DOHH2 (cell line): ENCODE measurements at regions not wholly inside any gene's neighbourhood (a gene's known extent, or its start where the extent isn't known, plus 50 kb on each side); places are given as distances from the start of the nearest gene placed in this dataset.

ENCODE experiments used
- H3F3A ChIP-seq: fragments of 200-600 bp; sonication (generic), shearing (Covaris generic); 2 replicates; pipeline ENCODE4 v1.6.0; 2016; ENCODE audit warnings: antibody characterized with exemption, mild to moderate bottlenecking; ENCODE audit not compliant: control insufficient read depth, insufficient read depth
- H3K27ac ChIP-seq: fragments of 200-600 bp; sonication (generic); 2 replicates; pipeline ENCODE4 v1.5.1; 2014; ENCODE audit warnings: low read depth, mild to moderate bottlenecking, low read length, moderate library complexity
- H3K27me3 ChIP-seq: fragments of 200-600 bp; sonication (generic); 2 replicates; pipeline ENCODE4 v1.6.1; 2014; ENCODE audit warnings: mild to moderate bottlenecking, low read length, mixed read lengths; ENCODE audit not compliant: control insufficient read depth
- H3K36me3 ChIP-seq: fragments of 200-600 bp; sonication (generic); 2 replicates; pipeline ENCODE4 v1.6.1; 2014; ENCODE audit warnings: mild to moderate bottlenecking, low read length, moderate library complexity, mixed read lengths; ENCODE audit not compliant: control insufficient read depth
- H3K4me1 ChIP-seq: fragments of 200-600 bp; sonication (generic); 2 replicates; pipeline ENCODE4 v1.6.1; 2014; ENCODE audit warnings: mild to moderate bottlenecking, low read length, mixed read lengths; ENCODE audit not compliant: control insufficient read depth
- H3K4me2 ChIP-seq: fragments of 200-600 bp; sonication (generic); 2 replicates; pipeline ENCODE4 v1.6.0; 2014; ENCODE audit warnings: mild to moderate bottlenecking, low read length, moderate library complexity
- H3K4me3 ChIP-seq: fragments of 200-600 bp; sonication (generic); 2 replicates; pipeline ENCODE4 v1.5.1; 2014; ENCODE audit warnings: mild to moderate bottlenecking, low read length, mixed read lengths
- H3K79me2 ChIP-seq: fragments of 200-600 bp; sonication (generic); 2 replicates; pipeline ENCODE4 v1.6.1; 2014; ENCODE audit warnings: mild to moderate bottlenecking, low read length, mixed read lengths; ENCODE audit not compliant: control insufficient read depth
- H3K9me2 ChIP-seq: fragments of 200-600 bp; sonication (generic); replicated peaks from 2 replicates; pipeline ENCODE4 v1.6.1; 2014; ENCODE audit warnings: mild to moderate bottlenecking, low read length, mixed read lengths; ENCODE audit not compliant: control insufficient read depth
- H3K9me3 ChIP-seq: fragments of 200-600 bp; sonication (generic); 2 replicates; pipeline ENCODE4 v1.6.1; 2014; ENCODE audit warnings: antibody characterized with exemption, low read length, mixed read lengths; ENCODE audit not compliant: control insufficient read depth, insufficient read depth
- H4K20me1 ChIP-seq: fragments of 200-600 bp; sonication (generic); 2 replicates; pipeline ENCODE4 v1.6.0; 2014; ENCODE audit warnings: low read depth, mild to moderate bottlenecking, antibody characterized with exemption, low read length, moderate library complexity; ENCODE audit not compliant: control insufficient read depth, insufficient read depth
- CTCF ChIP-seq: fragments of 200-600 bp; sonication (generic); IDR thresholded peaks from one replicate; pipeline ENCODE4 v1.5.1; 2014; ENCODE audit warnings: antibody characterized with exemption, mild to moderate bottlenecking, low read depth, low read length; ENCODE audit not compliant: poor library complexity, severe bottlenecking
- EZH2phosphoT487 ChIP-seq: fragments of 200-600 bp; sonication (generic); IDR thresholded peaks from 2 replicates; pipeline ENCODE4 v1.6.1; 2017; ENCODE audit warnings: borderline replicate concordance, mild to moderate bottlenecking, antibody characterized with exemption, low read length, moderate library complexity, mixed read lengths

GRCh38 chr2:145112467-145112866 is 592.5 kb upstream of the ZEB2 start:
- Histone ChIP-seq H3K4me3 (no peak overlapping the region), H3K9me3 (peaks cover 9% of the 10 kb centered on the region; the same call in 1 of the 2 replicates), H3K27me3 (no peaks in the 10 kb centered on the region), H4K20me1 (no peaks in the 10 kb centered on the region), H3F3A (no peaks in the 10 kb centered on the region), H3K36me3 (no peaks in the 10 kb centered on the region), H3K27ac (no peak overlapping the region), H3K4me2 (no peak overlapping the region), H3K4me1 (no peaks in the 10 kb centered on the region), H3K9me2 (no peaks in the 10 kb centered on the region), H3K79me2 (no peaks in the 10 kb centered on the region)
- TF ChIP-seq CTCF (no peak), EZH2phosphoT487 (no peak)

- no peaks in the 10 kb centered on the region for H3K36me3 ChIP-seq
- TF ChIP-seq CTCF, result no peak
- TF ChIP-seq EZH2phosphoT487, result no peak
- peaks cover 9% of the 10 kb centered on the region; the same call in 1 of the 2 replicates for H3K9me3 ChIP-seq
- no peaks in the 10 kb centered on the region for H3F3A ChIP-seq
- H4K20me1 ChIP-seq, result no peaks in the 10 kb centered on the region
- H3K9me2 ChIP-seq, result no peaks in the 10 kb centered on the region
- H3K79me2 ChIP-seq, result no peaks in the 10 kb centered on the region
- H3K4me2 ChIP-seq, result no peak overlapping the region
- no peak overlapping the region for H3K4me3 ChIP-seq
- no peaks in the 10 kb centered on the region for H3K4me1 ChIP-seq
- no peaks in the 10 kb centered on the region for H3K27me3 ChIP-seq
- no peak overlapping the region for H3K27ac ChIP-seq
Observed at GRCh38 chr2:145110668-145111356, 590.9 kb upstream of the ZEB2 start.

GRCh38 chr2:145108959-145109710 is 589.2 kb upstream of the ZEB2 start:
- Histone ChIP-seq H3K9me3 (0 out of 2 replicates have a peak, but pooled peaks cover 4% of the 10 kb centered on the region), H3K27me3 (no peaks in the 10 kb centered on the region), H3K79me2 (no peaks in the 10 kb centered on the region), H3K36me3 (no peaks in the 10 kb centered on the region), H3K9me2 (no peaks in the 10 kb centered on the region), H4K20me1 (no peaks in the 10 kb centered on the region), H3K27ac (no peak overlapping the region), H3F3A (no peaks in the 10 kb centered on the region), H3K4me3 (no peak overlapping the region), H3K4me2 (no peak overlapping the region), H3K4me1 (no peaks in the 10 kb centered on the region)
- TF ChIP-seq EZH2phosphoT487, result no peak
- TF ChIP-seq CTCF, result no peak
